MG63 (cell line): ENCODE measurements at regions not wholly inside any gene's neighbourhood (a gene's known extent, or its start where the extent isn't known, plus 50 kb on each side); places are given as distances from the start of the nearest gene placed in this dataset.

ENCODE experiments used
- DNase-seq: peaks from one replicate; pipeline ENCODE4 v3.0.0-alpha.2; 2020
- H3K27me3 ChIP-seq: fragments of 250-450 bp; sonication (Bioruptor Pico); 2 replicates; pipeline ENCODE4 v1.5.1; 2020; ENCODE audit warnings: mild to moderate bottlenecking, moderate library complexity
- H3K36me3 ChIP-seq: fragments of 250-450 bp; sonication (Bioruptor Pico); 2 replicates; pipeline ENCODE4 v1.5.1; 2020; ENCODE audit warnings: mild to moderate bottlenecking, moderate library complexity
- H3K4me3 ChIP-seq: fragments of 250-450 bp; sonication (Bioruptor Pico); 2 replicates; pipeline ENCODE4 v1.5.1; 2020; ENCODE audit warnings: mild to moderate bottlenecking, moderate library complexity
- H3K9me3 ChIP-seq: fragments of 250-450 bp; sonication (Bioruptor Pico); 2 replicates; pipeline ENCODE4 v1.5.1; 2020; ENCODE audit warnings: mild to moderate bottlenecking, moderate library complexity

DNA sequence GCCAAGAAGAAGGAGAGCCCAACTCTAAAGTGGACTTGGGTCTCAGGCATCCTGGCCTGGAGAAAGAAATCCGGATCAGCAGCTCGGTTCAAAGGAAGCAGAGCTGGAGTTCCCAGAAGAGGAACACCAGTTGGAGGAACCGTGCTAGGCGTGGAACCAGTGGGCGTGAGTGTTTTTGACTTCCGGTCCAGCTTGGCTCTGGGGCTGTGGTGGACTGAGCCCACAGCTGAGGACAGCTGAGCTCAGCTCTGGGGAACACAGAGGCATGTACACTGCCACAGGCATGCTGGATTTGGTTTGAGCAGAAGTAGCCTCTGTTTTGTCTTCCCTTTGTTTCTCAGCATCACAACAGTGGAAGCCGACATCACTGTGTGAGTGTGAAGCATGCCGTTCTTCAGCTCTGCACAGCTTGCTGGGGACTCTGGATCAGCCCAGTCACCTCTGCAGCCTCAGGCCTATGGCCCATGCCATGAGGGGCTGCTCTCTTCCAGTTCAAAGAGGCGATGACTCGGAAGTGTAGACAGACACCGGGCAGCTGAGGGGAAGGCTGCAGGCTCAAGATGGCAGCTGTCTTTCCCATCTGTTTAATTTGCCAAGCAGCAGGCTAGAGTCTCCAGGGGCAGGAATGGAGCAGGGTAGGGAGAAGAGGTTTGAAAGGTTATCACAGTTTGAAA is 185.8 kb upstream of the UBE3A start:
- DNase-seq, result no peak
- no peak overlapping the region for H3K4me3 ChIP-seq
- H3K9me3 ChIP-seq, result no peaks in the 10 kb centered on the region
- no peaks in the 10 kb centered on the region for H3K36me3 ChIP-seq
- H3K27me3 ChIP-seq, result no peaks in the 10 kb centered on the region

DNA sequence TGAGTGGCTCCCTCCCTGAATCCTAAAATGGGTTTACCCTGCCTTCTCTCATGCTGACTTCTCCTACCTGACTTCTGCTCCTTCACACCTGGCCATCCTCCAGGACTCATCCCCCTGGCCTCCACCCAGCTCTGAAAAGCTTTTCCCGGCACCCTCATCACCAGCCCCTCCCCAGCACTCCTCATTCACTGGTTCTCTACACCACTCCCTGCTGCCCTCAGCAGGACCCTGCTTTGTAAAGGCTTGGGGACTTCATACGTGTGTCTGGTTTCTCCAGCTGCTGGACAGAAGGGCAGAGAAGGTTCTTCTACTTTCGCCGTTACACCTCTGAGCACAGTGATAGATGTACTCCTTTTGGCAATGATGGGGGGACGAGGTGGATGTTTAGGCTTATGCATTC is 184.9 kb upstream of the UBE3A start:
- no peak overlapping the region for H3K4me3 ChIP-seq

DNA sequence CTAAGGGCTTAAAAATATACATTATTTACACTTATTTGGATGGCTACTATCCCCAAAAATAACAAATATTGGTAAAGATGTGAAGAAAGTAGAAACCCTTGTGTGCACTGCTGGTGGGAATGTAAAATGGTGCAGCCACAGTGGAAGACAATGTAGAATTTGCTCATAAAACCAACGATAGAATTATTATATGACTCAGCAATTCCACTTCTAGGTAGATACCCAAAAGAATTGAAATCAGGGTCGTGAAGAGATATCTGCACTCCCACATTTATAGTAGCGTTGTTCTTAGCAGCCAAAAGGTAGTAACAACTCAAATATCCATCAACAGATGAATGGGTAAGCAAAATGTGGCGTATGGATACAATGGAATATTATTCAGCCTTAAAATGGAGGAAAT is 181.6 kb upstream of the UBE3A start:
- Histone ChIP-seq H3K36me3 (no peaks in the 10 kb centered on the region), H3K4me3 (no peak overlapping the region)

More for the DNA sequence above, 184.9 kb upstream of the UBE3A start:
- DNase-seq, result no peak
- H3K9me3 ChIP-seq, result no peaks in the 10 kb centered on the region
- no peaks in the 10 kb centered on the region for H3K36me3 ChIP-seq
- H3K27me3 ChIP-seq, result no peaks in the 10 kb centered on the region

DNA sequence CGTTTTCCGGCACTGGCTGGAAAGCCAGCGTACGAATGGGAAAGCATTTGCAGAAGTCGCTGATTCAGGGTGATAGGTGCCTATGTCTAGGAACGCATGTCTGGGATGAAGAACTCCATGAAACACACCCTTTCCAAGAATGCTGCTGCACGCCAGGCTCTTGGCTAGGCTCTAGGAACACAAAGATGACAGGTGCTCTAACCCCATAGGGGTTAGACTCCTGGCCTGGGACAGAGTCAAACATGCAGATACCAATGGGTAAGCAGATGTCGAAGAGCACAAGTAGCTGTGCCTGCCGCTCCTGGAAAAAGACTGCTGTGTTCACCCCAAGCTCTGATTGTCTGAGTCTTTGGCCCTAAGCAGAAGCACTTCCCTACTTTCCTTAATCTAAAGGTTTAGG is 180.9 kb upstream of the UBE3A start:
- no peak for DNase-seq
- Histone ChIP-seq H3K36me3 (no peaks in the 10 kb centered on the region), H3K4me3 (no peak overlapping the region), H3K9me3 (no peaks in the 10 kb centered on the region), H3K27me3 (no peaks in the 10 kb centered on the region)

More for the DNA sequence above, 181.6 kb upstream of the UBE3A start:
- no peaks in the 10 kb centered on the region for H3K27me3 ChIP-seq
- DNase-seq, result no peak
- H3K9me3 ChIP-seq, result no peaks in the 10 kb centered on the region

DNA sequence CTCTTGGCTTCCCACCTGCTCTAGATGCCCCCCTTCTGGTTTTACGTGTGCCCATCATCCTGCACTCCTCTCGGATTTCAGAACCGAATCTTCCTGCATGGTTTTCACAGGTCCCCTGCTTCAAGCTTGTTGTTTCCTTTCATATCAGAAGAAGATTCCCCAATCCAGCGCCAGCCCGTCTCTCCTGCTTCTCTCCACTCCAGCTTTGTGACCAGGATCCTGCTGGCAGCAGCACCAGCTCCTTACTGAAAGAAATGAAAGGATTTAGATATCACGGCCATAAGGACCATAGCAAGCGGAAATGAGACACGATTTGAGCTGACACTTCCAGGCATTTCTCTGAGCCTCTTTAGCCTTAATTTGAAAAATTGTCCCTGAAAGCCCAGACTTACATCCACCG is 180.3 kb upstream of the UBE3A start:
- H3K4me3 ChIP-seq, result no peak overlapping the region
- H3K9me3 ChIP-seq, result no peaks in the 10 kb centered on the region
- no peaks in the 10 kb centered on the region for H3K36me3 ChIP-seq
- DNase-seq, result no peak
- H3K27me3 ChIP-seq, result no peaks in the 10 kb centered on the region

DNA sequence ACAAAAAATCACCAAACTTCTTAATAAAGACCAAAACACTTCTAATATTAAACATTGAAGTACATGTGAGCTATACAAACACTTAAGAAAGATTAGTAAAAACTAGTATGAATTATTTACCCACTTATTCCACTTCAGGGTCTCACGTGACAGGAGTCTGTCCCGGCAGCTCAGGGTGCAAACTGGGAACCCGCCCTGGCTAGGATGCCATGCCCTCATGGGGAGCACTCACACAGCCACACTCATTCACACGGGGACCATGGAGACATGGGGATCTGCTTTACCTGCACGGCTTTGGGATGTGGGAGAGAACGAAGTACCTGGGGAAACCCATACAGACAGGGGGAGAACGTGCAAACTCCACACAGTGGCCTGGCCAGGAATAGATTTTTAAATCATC is 179.3 kb upstream of the UBE3A start:
- Histone ChIP-seq H3K9me3 (no peaks in the 10 kb centered on the region), H3K27me3 (no peaks in the 10 kb centered on the region), H3K36me3 (no peaks in the 10 kb centered on the region), H3K4me3 (no peak overlapping the region)
- DNase-seq, result no peak

DNA sequence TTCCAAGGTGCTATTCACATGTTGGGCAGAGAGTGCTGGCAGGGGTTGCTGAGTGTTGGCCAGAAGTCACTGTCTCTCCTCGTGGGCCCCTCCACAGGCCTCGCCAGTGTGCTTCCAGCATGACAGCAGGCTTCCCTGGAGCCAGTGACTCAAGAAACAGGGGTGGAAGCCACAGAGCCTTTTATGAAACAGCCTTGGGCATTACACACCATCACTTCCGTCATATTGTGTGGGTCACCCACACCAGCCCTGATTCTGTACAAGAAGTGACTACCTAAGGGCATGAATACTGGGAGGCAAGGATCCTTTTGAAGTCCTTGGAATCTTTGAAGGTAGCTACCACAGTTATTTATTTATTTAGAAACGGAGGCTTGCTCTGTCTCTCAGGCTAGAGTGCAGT is 177.6 kb upstream of the UBE3A start:
- no peak for DNase-seq
- H3K4me3 ChIP-seq, result no peak overlapping the region
- H3K9me3 ChIP-seq, result no peaks in the 10 kb centered on the region
- H3K36me3 ChIP-seq, result no peaks in the 10 kb centered on the region
- H3K27me3 ChIP-seq, result no peaks in the 10 kb centered on the region

DNA sequence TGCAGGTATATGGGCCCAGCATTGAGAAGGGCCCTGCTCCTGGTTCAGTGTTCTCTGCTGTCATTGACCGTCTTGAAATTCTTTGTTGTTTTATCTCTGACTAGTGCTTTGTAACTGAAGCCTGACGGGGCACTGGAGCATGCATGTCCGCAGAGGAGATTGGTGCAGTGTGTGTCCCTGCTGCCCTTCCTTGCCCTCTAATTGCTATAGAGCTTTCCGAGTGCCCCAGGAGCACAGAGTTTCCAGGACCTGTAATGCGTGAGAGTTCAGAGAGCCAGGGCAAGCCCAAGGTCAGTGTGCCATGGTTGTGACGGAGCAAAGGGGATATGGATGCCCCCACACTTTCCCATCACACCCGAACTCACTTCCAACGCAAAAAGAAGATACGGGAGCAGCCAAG is 174.3 kb upstream of the UBE3A start:
- Histone ChIP-seq H3K4me3 (no peak overlapping the region), H3K27me3 (no peaks in the 10 kb centered on the region), H3K36me3 (no peaks in the 10 kb centered on the region), H3K9me3 (no peaks in the 10 kb centered on the region)
- no peak for DNase-seq

DNA sequence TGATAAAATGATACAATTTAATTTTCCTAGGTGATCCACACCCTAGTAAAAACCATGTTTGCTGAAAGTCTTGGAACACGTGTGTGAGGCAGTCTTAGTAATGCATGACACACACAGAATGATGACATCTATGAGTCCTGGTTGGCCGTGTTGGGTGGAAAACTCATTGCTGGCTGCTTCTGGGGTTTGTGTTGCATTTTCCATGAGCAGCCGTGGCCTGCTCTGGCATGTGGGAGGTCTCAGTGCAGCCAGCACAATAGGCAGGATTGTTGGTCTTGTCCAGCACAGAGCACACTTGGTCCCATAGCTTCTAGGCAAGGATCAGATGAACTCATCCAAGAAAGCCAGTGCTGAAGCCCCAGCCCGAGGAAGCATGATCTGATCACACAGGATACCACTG is 172.8 kb upstream of the UBE3A start:
- H3K27me3 ChIP-seq, result no peaks in the 10 kb centered on the region
- no peaks in the 10 kb centered on the region for H3K36me3 ChIP-seq
- H3K4me3 ChIP-seq, result no peak overlapping the region
- DNase-seq, result no peak
- no peaks in the 10 kb centered on the region for H3K9me3 ChIP-seq

DNA sequence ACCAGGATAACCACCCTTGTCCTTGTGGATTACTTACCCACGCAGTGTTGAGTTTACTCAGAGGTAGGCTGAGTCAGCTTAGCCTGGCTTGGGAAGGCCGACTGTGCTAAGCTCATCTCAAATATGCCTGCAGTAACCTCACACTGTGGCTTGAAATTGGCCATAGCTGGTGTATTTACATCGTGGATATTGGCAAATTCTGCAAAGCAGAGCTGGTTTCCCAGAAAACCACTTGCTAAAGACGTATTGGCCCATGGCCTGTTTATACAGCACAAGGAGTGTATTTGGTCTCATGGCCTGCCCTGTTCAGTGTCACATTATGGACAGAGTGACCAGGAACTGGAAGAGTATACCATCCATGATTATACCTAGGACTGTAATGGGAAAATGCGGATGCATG is 170.5 kb upstream of the UBE3A start:
- no peak for DNase-seq
- Histone ChIP-seq H3K4me3 (no peak overlapping the region), H3K36me3 (no peaks in the 10 kb centered on the region), H3K27me3 (no peaks in the 10 kb centered on the region), H3K9me3 (no peaks in the 10 kb centered on the region)

DNA sequence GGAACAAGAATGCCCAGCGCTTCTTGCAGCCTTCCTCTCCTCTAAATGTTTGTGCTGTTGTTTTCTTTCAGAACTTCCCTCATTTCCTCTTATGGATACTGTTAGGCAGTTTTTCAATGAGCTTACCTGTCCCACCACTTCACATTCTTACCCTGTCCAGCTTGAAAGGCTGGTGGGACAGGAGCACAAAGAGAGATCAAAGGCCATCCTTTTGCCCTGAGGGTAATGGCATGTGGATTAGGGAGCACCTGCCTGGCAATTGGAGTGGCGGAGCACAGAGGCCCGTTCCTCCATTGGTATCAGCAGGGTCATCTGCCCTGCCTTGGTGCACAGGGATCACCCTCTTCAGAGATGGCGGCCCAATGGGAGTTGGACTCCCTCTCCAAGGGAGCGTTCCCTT is 170.1 kb upstream of the UBE3A start:
- Histone ChIP-seq H3K4me3 (no peak overlapping the region), H3K27me3 (no peaks in the 10 kb centered on the region), H3K9me3 (no peaks in the 10 kb centered on the region), H3K36me3 (no peaks in the 10 kb centered on the region)
- DNase-seq, result no peak

DNA sequence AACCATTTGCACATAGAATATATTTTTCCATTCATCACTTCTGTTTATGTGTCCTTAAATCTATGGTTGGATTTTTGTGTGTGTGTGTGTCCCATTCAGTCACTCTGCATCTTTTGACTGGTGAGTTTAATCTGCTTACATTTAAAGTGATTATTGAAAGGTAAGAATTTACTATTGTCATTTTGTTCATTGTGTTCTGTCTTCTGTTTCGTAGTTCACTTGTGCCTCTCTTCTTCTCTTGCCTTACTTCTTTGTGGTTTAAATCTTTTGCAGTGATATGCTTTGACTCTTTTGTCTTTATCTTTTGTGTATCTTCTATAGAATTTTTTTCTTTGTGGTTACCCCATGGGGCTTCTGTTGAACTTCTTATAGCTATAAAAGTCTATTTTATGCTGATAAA is 166.3 kb upstream of the UBE3A start:
- no peak for DNase-seq
- Histone ChIP-seq H3K27me3 (no peaks in the 10 kb centered on the region), H3K4me3 (no peak overlapping the region), H3K9me3 (no peaks in the 10 kb centered on the region), H3K36me3 (no peaks in the 10 kb centered on the region)

DNA sequence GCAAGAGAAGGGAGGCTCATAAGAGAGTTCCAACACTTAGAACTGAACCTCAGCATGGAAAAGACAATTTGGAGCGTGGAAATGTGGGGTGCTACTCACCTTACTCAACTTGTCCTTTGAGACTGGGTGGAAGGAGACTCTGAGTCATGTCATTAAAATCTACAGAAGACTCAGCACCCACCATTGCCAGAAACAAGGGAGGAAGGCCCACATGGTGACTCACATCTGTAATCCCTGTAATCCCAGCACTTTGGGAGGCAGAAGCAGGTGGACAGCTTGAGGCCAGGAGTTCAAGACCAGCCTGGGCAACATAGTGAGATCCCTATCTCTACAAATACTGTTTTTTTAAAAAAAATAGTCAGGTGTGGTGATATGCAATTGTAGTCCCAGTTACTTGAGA is 161.9 kb upstream of the UBE3A start:
- Histone ChIP-seq H3K27me3 (no peaks in the 10 kb centered on the region), H3K9me3 (no peaks in the 10 kb centered on the region), H3K4me3 (no peak overlapping the region), H3K36me3 (no peaks in the 10 kb centered on the region)
- no peak for DNase-seq

DNA sequence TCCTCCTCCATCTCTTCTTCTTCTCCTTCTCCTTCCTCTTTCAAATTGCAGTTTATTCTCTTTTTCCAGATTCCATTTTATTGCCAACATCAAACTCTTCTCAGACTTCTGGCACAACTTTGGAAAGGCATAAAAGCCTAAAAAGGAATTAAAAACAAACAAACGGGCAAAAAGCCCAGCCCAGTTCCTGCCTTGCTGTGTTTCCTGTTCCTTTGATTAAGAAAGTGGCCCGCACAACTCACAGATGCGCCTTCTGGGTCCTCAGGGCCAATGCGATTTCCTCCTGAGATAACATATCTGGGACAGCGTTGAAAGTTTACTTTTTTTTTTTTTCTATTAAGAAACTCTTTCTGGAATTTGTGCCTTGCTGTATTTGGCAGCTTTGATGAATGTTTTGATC is 158.7 kb upstream of the UBE3A start:
- Histone ChIP-seq H3K36me3 (no peaks in the 10 kb centered on the region), H3K4me3 (no peak overlapping the region), H3K27me3 (no peaks in the 10 kb centered on the region), H3K9me3 (no peaks in the 10 kb centered on the region)
- DNase-seq, result no peak

DNA sequence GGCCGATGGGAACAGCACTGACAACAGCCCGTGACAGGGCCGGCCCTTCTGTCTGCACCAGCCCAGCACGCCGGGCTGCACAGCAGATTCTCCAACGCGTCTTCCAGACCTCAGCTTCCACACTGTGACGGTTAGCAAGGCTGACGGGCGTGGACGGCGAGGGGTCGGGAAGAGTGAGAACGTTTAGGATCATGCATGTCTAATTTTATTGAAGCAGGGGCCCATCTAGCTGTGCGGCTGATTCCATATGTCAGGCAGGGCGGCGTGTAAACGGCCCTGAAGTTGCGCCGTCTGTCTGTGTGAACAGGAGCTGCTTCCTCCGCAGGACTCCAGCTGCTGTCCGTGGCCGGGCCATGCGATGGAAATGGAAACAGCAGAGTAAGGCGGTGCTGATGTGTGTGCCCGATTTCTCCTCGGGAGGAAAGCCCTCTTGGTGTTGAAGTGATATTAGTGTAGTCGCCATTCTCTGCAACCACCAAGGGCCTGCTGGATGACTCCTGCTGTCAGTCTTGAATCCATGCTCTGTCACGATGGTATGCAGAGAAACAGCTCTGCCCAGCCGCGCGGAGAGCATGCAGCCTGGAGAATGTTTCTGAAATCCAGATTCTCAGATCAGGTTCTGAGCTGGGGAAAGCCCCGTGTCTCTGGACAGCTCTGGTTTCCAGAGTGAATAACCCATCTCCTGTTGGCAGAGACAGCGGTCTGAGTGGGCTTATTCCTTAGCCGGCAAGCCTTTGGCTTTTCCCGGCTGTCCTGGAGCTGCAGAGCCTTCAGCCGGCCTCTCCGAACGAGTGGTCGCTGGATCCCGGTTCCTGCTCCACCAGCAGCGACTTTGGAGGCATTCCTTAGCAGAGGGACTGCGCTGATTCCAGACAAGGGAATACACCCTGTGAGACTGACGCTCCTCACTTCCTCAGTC is 158.1 kb upstream of the UBE3A start:
- Histone ChIP-seq H3K36me3 (no peaks in the 10 kb centered on the region), H3K27me3 (no peaks in the 10 kb centered on the region), H3K9me3 (no peaks in the 10 kb centered on the region), H3K4me3 (no peak overlapping the region)
- DNase-seq, result no peak

DNA sequence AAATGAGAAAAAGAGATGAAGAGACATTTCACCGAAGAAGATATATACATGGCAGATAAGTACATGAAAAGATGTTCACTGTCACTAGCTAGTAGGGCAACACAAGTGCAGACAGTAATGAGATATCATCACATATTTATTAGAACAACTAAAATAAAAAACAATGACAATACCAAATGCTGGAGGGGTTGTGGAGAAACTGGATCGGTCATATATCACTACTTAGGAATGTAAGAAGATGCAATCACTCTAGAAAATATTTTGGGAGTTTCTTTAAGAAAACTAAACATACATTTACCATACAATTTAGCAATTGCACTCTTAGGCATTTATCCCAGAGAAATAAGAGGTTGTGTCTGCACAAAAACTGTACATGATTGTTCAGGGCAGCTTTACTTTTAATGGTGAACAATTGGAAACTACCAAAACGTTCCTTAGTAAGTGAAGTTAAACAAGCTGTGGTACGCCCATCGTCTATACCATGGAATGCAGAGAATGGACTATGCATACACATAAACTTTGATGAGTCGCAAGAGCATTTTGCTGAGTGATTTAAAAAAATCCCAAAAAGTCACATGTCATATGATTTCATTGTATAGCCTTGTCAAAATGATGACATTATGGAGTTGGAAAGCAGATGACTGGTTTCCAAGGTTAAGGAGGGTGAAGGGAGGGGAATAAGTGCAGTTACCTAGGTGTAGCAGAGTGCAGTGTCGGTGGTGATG is 149.0 kb upstream of the UBE3A start:
- Histone ChIP-seq H3K9me3 (peaks cover 4% of the 10 kb centered on the region; the same call in 1 of the 2 replicates), H3K27me3 (no peaks in the 10 kb centered on the region), H3K4me3 (no peak overlapping the region), H3K36me3 (no peaks in the 10 kb centered on the region)
- DNase-seq, result no peak

DNA sequence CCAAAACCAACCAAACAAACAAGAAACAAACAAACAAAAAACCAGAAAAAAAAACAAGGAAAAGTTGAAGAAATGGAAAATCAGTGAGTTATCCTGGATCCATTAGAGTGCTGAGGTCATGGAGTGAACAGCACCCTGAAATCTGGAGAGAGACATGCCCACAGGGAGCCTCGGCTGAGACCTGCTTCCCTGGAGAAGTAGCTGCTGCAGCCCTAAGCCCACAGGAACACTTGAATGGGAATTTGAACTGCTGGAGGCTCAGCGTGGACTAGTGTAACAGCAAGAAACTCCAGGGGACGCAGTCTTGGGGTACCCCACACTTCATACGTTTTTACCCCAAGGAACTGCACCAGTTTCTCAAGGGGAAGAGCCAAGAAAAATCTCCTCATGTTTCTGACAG is 144.1 kb upstream of the UBE3A start:
- DNase-seq, result no peak
- Histone ChIP-seq H3K9me3 (peaks cover 4% of the 10 kb centered on the region; the same call in 1 of the 2 replicates), H3K36me3 (no peaks in the 10 kb centered on the region), H3K27me3 (no peaks in the 10 kb centered on the region), H3K4me3 (no peak overlapping the region)
